Natural killer cell treated with Interleukin-12 subunit alpha and Interleukin-12 subunit beta and Interleukin-15 and Interleukin-18, amount 100 ng/mL, for 72 hours (primary cell): ENCODE measurements at regions not wholly inside any gene's neighbourhood (a gene's known extent, or its start where the extent isn't known, plus 50 kb on each side); places are given as distances from the start of the nearest gene placed in this dataset.

Experiments
- ATAC-seq, 2 donors: fragments of 150-1000 bp; cut with Tn5 transposase in 1 of 2; sonication (Bioruptor Pico), chemical (Tn5 transposase) in 1 of 2; 2 replicates each; pipeline ENCODE4 v1.10.0; 2021
- DNase-seq: peaks from one replicate; pipeline ENCODE4 v3.0.0; 2022; ENCODE audit warnings: low spot score
- H3K27ac Mint-ChIP-seq, 2 donors: 1 replicate in 1 of 2; 2 replicates in 1 of 2; pipeline ENCODE4 v1.8.0; 2022; ENCODE audit warnings: mixed read lengths in 2 of 2, mild to moderate bottlenecking in 1 of 2, moderate library complexity in 1 of 2
- H3K27me3 Mint-ChIP-seq, 2 donors: 1 replicate in 1 of 2; 2 replicates in 1 of 2; pipeline ENCODE4 v1.8.0; 2022; ENCODE audit warnings: mixed read lengths in 2 of 2
- H3K36me3 Mint-ChIP-seq: one replicate; pipeline ENCODE4 v1.8.0; 2022; ENCODE audit warnings: mixed read lengths
- H3K4me1 Mint-ChIP-seq, 2 donors: 1 replicate in 1 of 2; 2 replicates in 1 of 2; pipeline ENCODE4 v1.8.0; 2022; ENCODE audit warnings: low read depth in 2 of 2, mixed read lengths in 2 of 2, mild to moderate bottlenecking in 1 of 2
- H3K4me3 Mint-ChIP-seq: one replicate; pipeline ENCODE4 v1.8.0; 2022; ENCODE audit warnings: mixed read lengths
- H3K9me3 Mint-ChIP-seq: 2 replicates; pipeline ENCODE4 v1.8.0; 2022; ENCODE audit warnings: mixed read lengths

DNA sequence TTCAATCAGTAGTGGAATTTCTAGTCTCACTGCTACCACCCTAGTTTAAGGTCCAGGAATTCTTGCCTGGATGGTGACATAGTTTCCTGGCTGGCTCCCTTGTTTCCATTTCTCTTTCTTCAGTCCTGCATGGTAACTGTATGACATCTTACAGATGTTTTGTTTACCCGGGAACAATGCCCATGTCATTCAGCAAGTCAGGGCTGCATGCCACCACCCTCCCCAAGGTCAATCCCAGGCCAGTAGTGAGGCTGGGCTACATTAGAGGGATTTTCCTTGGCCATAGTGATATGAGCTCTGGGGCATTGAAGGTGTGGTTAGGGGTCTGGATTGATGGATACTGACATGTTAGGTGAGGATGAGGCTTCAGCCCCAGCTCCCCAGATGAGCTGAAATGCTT lies 114.9 kb upstream of the E2F8 start:
- peaks cover 27 to 49% of the 10 kb centered on the region in 2 donors for H3K27me3 Mint-ChIP-seq
- H3K9me3 Mint-ChIP-seq = no peaks in the 10 kb centered on the region
- ATAC-seq = no peak
- no peak for DNase-seq
- no peak overlapping the region for H3K27ac Mint-ChIP-seq
- H3K4me1 Mint-ChIP-seq = no peaks in the 10 kb centered on the region
- no peak overlapping the region for H3K4me3 Mint-ChIP-seq
- H3K36me3 Mint-ChIP-seq = no peaks in the 10 kb centered on the region

DNA sequence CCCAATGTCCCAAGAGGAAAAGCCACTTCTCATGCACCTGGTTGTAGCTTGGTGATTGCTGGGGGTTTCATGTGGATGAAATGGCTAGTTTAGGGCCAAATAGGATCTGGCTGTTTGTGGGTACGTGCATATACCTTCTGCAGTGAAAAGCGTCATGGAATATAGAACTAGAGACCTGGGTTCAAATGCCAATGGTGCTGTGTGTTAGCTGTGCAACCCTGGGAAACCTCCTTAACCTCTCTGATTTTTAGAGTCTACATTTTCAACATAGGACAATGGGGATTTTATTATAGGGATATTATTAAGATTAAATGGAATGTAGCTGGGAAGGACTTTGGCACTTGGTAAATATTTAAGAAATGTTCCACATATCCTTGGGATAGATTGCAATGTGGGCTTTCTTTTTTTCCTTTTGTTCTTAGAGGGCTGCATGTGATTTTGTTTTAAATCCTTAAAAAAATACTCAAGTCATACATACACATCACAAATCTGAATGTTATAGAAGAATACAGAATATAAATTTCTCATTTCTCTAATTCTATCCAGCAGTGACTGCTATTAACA lies 112.6 kb upstream of the E2F8 start:
- H3K4me3 Mint-ChIP-seq = no peak overlapping the region
- H3K27ac Mint-ChIP-seq = no peak overlapping the region
- H3K4me1 Mint-ChIP-seq = no peaks in the 10 kb centered on the region
- peaks cover 41 to 66% of the 10 kb centered on the region in 2 donors for H3K27me3 Mint-ChIP-seq
- H3K9me3 Mint-ChIP-seq = no peaks in the 10 kb centered on the region
- no peaks in the 10 kb centered on the region for H3K36me3 Mint-ChIP-seq
- DNase-seq (no peak), ATAC-seq (no peak)

DNA sequence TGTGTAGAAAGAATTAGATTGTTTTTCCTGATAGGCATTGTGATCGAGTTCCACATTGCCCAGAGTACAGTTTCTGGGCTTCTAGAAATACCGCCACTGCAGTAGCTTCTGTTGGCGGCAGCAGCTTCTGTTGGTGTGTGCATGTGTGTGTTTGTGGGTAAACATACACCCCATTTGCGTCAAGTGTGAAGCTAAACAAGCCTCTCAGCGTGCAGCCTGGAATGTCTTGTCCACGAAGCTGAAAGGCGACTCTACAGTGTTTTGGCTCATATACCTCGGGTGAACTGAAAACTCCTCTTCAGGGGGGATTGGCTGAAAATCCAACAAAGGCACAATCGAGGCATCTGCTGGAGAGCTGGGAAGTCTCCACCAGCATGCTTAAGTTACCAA lies 112.0 kb upstream of the E2F8 start:
- ATAC-seq (no peak), DNase-seq (no peak)
- Mint-ChIP-seq H3K4me1 (no peaks in the 10 kb centered on the region), H3K27me3 (peaks cover 41 to 65% of the 10 kb centered on the region in 2 donors), H3K4me3 (no peak overlapping the region), H3K27ac (no peak overlapping the region), H3K9me3 (no peaks in the 10 kb centered on the region), H3K36me3 (no peaks in the 10 kb centered on the region)

DNA sequence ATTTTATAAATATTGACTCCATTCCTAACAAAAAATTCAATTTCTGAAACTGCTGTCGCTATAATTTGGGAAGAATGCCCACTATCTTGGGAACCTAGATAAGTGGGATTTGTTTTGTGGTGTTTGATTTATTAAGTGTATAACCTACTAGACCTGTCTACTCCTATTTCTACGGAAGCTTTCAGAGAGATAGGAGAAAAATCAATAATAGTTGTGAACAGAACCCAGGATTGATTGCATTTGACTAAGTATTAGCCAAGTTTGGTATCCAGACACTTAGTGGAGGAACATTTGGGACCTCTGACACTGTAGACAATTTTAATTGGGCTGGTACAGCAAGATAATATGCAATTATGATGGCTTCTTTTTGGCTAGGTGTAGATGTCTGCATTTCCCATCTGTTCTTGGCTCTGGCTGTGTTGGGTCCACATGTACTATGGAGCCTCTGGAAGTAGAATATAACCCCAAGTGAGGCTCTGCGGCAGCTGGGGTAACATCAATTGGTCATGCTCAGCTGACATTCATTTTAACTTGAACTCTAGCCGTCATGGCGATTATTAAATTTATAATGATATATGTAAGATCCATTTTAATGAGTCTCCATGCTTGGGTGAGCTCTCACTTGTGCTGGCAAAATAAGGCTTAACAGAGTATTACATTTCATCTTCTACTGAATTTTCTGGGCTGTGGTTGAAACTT lies 111.5 kb upstream of the E2F8 start:
- no peak for DNase-seq
- H3K9me3 Mint-ChIP-seq = no peaks in the 10 kb centered on the region
- H3K27me3 Mint-ChIP-seq = peaks cover 45 to 69% of the 10 kb centered on the region in 2 donors
- no peaks in the 10 kb centered on the region for H3K36me3 Mint-ChIP-seq
- no peak for ATAC-seq
- no peak overlapping the region for H3K4me3 Mint-ChIP-seq
- H3K4me1 Mint-ChIP-seq = no peaks in the 10 kb centered on the region
- no peak overlapping the region for H3K27ac Mint-ChIP-seq

DNA sequence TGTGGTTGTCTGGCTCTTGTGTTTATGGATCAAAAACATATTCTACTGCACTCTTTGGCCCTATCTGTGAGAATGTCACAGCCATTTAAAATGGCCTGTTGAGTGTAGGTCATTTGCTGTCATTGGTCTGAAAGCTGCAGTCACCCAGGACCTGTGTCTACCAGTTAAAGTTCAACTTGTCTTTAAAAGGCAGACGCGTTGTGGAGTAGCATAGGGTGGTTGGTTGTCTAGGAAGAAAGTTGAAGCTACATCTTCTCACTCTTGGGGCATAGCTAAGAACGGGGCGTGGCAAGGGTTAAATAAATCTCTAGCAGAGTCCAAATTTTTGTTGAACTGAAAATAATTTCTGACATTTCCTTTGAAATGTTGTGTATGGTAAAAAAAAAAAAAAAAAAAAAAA lies 110.7 kb upstream of the E2F8 start:
- H3K4me1 Mint-ChIP-seq = no peaks in the 10 kb centered on the region
- H3K4me3 Mint-ChIP-seq = no peak overlapping the region
- H3K9me3 Mint-ChIP-seq = no peaks in the 10 kb centered on the region
- peaks cover 48 to 77% of the 10 kb centered on the region in 2 donors for H3K27me3 Mint-ChIP-seq
- no peak for DNase-seq
- no peaks in the 10 kb centered on the region for H3K36me3 Mint-ChIP-seq
- no peak for ATAC-seq
- no peak overlapping the region for H3K27ac Mint-ChIP-seq

DNA sequence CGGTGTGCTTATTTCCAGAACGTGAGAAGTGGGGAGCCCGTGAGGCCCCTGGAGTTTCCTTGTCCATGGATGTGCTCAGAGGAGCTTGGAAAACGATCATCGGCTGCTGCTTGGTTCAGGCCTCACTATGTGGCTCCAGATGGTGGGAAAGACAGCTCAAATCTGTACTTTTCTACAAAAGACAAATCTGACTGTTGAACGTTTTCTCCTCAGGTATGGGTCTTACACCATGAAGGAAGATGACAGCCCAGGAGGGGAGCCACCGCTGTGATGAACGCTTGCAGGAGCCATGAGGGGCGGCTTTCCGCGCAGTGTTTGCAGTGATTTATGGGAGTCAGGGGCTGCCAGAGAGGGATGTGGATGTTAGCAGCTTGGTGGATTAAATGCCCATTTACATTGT lies 109.4 kb upstream of the E2F8 start:
- H3K27me3 Mint-ChIP-seq = peaks cover 48 to 76% of the 10 kb centered on the region in 2 donors
- H3K9me3 Mint-ChIP-seq = no peaks in the 10 kb centered on the region
- no peak for ATAC-seq
- H3K36me3 Mint-ChIP-seq = no peaks in the 10 kb centered on the region
- peaks cover 6 to 8% of the 10 kb centered on the region in 2 donors for H3K4me1 Mint-ChIP-seq
- no peak overlapping the region for H3K4me3 Mint-ChIP-seq
- no peak for DNase-seq
- H3K27ac Mint-ChIP-seq = no peak overlapping the region

DNA sequence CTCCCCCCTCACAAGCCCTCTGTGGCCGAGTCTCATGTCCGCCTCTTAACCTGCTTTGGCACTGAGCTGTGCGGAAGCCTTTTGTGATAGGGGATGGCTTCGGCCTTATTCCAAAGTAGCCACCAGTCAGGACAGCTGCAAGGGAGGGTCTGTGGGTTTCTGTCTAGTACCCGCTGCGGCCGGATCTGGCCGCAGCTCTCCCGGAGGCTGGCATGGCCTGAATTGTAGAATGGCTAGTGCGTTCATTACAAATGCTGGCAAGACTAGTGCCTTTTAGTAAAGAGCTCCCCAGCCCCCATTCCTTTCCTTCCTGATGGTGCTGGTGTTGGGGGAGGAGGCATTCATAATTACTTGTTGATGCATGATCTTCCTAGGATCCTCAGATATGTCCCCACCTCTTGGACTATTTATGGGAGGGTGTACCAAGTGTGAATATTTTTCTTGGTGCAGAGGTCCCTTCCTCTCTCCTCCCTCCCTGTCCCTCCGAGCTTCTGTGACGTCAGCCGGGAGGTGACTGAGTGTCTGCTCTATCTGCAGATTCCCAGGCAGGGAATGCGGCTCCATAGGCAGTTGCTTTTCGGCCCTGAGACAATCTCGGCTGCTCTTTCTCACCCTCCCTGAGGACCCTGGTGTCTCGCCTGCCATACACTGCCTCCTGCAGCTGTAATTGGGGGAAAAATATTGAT lies 108.7 kb upstream of the E2F8 start:
- no peak for DNase-seq
- Mint-ChIP-seq H3K27ac (no peak overlapping the region), H3K4me1 (peaks cover 6 to 8% of the 10 kb centered on the region in 2 donors), H3K27me3 (peaks cover 53 to 77% of the 10 kb centered on the region in 2 donors), H3K4me3 (no peak overlapping the region), H3K9me3 (no peaks in the 10 kb centered on the region), H3K36me3 (no peaks in the 10 kb centered on the region)
- ATAC-seq = no peak

DNA sequence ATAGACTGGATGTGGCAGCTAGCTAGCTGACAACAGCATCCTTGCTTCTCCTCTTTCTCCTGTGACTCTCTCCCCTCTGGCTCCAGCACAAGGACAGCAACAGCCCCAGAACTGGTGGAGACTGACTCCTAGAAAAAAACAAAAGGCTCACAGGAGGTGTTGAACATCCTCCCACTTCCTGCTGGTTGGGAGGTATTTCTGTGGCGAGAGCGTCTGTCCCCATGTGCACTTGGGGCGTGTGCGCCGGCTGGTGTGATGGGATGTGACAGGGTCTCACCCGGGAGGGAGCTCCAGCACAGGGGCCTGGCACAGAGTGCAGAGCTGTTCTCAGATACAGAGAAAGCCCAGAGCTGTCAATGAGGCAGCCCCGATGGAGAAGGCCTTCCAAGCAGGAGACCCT lies 107.2 kb upstream of the E2F8 start:
- peaks cover 6 to 8% of the 10 kb centered on the region in 2 donors for H3K4me1 Mint-ChIP-seq
- no peak for ATAC-seq
- DNase-seq = no peak
- H3K9me3 Mint-ChIP-seq = no peaks in the 10 kb centered on the region
- peaks cover 60 to 87% of the 10 kb centered on the region in 2 donors for H3K27me3 Mint-ChIP-seq
- H3K4me3 Mint-ChIP-seq = no peak overlapping the region
- H3K27ac Mint-ChIP-seq = no peak overlapping the region
- no peaks in the 10 kb centered on the region for H3K36me3 Mint-ChIP-seq

DNA sequence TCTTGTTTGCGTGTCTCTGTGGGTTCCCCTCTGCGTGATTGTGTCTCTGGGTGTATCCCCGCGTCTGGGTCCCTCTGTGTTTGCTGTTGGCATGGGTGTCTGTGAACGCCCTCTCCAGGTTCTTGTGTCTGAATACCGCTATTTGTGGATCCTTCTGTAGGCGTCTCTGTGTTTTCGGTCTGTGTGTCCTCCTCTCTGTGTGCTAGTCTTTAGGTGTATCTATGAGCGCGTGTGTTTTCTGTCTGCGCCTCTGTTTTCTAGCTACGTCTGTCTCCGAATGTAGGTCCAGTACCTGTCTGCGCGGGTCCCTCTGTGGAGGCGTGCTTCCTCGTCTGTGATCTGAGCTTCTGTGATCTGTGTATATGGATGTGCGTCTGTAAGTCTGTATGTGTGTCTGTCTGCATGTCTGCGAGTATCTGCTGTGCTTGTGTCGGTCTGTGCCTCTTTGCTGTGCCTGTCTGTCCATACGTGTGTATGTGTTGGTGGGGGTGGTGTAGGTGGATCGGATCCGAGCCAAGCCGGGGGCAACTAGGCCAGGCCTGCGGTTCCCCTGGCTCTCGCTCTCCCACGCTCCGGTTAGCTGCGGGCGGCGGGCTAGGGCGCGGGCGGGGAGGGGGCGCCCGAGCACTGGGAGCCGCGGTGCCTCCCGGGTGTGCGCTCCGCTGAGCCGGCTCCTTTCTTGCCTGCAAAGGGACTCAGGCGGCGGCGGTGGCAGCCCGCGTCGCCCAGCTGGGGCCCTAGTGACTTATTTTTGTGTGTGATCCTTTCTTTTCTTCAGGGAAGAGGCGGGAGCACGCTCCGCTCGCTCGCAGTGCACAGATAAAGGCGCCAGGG lies 105.3 kb upstream of the E2F8 start:
- Mint-ChIP-seq H3K27me3 (peaks cover 54 to 84% of the 10 kb centered on the region in 2 donors), H3K4me1 (peaks cover 6 to 8% of the 10 kb centered on the region in 2 donors), H3K27ac (no peak overlapping the region), H3K4me3 (peak overlapping the region; percentile 5), H3K36me3 (no peaks in the 10 kb centered on the region), H3K9me3 (no peaks in the 10 kb centered on the region)
- no peak for DNase-seq
- no peak for ATAC-seq

DNA sequence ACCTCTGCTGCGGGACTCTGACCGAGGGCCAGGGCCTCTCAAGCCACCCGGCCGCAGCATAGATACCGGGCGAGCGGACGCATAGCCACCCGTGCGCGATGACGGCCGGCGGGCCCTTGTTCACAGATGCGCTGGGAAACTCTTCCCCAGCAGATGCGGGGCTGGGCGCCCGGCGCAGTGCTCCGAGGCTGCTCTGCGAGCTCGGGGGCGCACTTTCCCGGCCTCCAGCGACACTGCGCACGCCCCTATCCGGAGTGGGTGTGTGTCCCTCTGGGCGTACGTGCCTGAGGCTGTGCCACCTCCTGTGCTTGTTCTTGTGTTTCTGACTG lies 104.7 kb upstream of the E2F8 start:
- ATAC-seq = peak; percentile 12 to 17
- no peaks in the 10 kb centered on the region for H3K36me3 Mint-ChIP-seq
- H3K27ac Mint-ChIP-seq = no peak overlapping the region
- H3K4me3 Mint-ChIP-seq = peak overlapping the region; percentile 5
- peaks cover 6 to 8% of the 10 kb centered on the region in 2 donors for H3K4me1 Mint-ChIP-seq
- H3K27me3 Mint-ChIP-seq = peaks cover 54 to 84% of the 10 kb centered on the region in 2 donors
- no peak for DNase-seq
- H3K9me3 Mint-ChIP-seq = no peaks in the 10 kb centered on the region

DNA sequence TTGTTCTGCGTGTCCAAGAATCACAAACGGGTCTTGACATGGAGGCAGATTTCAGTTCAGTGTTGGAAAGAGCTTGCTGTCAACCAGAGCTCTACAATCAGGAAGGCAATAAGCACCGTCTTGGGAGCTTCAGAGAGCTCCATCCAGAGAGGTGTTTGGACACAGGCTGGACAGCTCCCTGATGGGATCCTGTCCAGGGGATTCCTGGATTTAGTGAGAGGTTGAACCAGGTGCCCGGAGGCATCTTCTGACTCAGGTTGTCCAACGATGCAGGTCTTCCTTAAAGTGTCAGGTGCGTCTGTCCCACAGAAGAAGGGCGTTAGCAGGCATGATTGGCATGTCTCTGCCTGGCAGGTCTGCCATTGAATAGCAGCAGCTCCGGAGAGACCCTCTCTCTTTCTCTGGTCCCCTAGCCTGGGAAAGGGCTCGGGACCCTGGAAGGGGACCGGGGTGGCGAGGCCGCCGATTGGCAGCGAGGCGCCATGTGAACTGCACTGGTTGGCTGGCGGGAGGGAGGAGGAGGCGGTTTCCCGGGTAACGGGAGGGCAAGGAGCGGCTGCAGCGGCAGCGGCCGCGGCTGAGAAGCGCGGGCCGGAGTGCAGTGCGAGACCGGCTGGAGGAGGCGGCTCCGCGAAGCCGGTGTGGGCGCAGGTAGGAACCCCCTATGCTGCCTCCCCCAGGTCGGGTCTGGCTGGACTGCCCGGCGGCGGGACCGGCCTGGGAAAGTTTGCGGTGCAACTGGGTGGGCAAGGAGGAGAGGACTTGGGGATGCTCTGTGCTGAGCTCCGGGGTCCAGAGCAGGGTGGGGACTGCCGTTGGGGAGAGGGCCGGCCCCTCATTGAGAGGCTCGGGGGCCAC lies 104.1 kb upstream of the E2F8 start:
- Mint-ChIP-seq H3K4me3 (no peak overlapping the region), H3K36me3 (no peaks in the 10 kb centered on the region), H3K9me3 (no peaks in the 10 kb centered on the region), H3K27ac (no peak overlapping the region), H3K27me3 (peaks cover 48 to 84% of the 10 kb centered on the region in 2 donors), H3K4me1 (peaks cover 6 to 8% of the 10 kb centered on the region in 2 donors)
- DNase-seq (no peak), ATAC-seq (peak; percentile 21 to 54)

DNA sequence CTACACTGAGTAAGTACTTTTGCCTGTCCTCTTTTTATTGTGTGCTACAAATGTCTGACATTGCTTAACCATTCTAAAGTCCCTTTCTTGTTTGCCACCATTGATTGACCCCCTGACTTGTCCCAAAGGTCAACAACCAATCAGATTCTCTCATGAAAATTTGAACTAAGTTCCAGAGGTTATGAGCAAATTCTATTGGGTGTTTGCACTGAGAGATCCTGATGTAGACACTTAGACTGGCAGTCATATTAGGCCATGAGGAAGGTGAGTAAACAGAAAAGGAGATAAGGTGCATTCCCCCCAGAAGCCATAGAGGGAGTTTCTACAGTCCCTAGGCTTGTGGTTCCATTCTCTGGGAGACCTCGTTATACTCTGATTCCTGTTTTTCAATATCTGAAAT lies 101.3 kb upstream of the E2F8 start:
- no peaks in the 10 kb centered on the region for H3K9me3 Mint-ChIP-seq
- no peak for DNase-seq
- H3K27ac Mint-ChIP-seq = no peak overlapping the region
- H3K4me1 Mint-ChIP-seq = peaks cover 6 to 8% of the 10 kb centered on the region in 2 donors
- H3K36me3 Mint-ChIP-seq = no peaks in the 10 kb centered on the region
- ATAC-seq = no peak
- H3K27me3 Mint-ChIP-seq = peaks cover 46 to 84% of the 10 kb centered on the region in 2 donors
- H3K4me3 Mint-ChIP-seq = no peak overlapping the region

DNA sequence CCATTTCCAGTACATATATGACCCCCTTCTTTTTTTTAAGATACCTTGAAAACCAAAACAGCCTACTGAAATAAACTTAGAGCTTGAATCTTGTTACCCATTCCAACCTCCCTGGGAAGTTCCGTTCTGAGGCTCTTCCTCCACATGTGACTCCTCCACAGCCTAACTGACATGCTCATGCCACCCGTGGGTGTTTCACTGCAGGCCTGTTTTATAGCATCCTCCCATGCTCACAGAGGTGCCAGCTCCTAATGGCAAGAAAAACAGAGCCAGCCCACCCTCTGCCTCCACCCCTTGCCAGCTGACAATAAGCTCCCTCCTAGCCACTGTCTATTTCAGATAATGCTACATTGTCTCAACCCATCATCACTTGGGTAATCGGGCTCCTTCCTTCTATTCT lies 97.6 kb upstream of the E2F8 start:
- Mint-ChIP-seq H3K4me3 (no peak overlapping the region), H3K27ac (no peak overlapping the region), H3K4me1 (no peaks in the 10 kb centered on the region), H3K9me3 (no peaks in the 10 kb centered on the region), H3K36me3 (no peaks in the 10 kb centered on the region), H3K27me3 (peaks cover 33 to 51% of the 10 kb centered on the region in 2 donors)
- no peak for DNase-seq
- ATAC-seq = no peak
